HFF-Myc (cell line): ENCODE measurements at regions not wholly inside any gene's neighbourhood (a gene's known extent, or its start where the extent isn't known, plus 50 kb on each side); places are given as distances from the start of the nearest gene placed in this dataset.
"Not testable (repeated sequence)": the region's sequence is repeated elsewhere in the genome, so short reads cannot be mapped to it uniquely, and the experiment has no call there.

Experiments used
- DNase-seq: peaks from one replicate; pipeline ENCODE4 v3.0.0-alpha.2; 2011; ENCODE audit warnings: low read depth; ENCODE audit errors: extremely low read depth
- H3K4me3 ChIP-seq: replicated peaks from 2 replicates; pipeline ENCODE4 v1.5.1; 2011; ENCODE audit warnings: low read depth, mild to moderate bottlenecking, control low read depth, low read length
- CTCF ChIP-seq: IDR thresholded peaks from 2 replicates; pipeline ENCODE4 v1.5.1; 2012; ENCODE audit warnings: mild to moderate bottlenecking, low read depth, low read length, control low read depth; ENCODE audit errors: missing control alignments

GRCh38 chr10:64798297-64798696, 1277.1 kb downstream of the REEP3 start:
- H3K4me3 ChIP-seq = no peak overlapping the region
- no peak for DNase-seq
- no peak for TF ChIP-seq CTCF

GRCh38 chr10:64808233-64808632, 1287.0 kb downstream of the REEP3 start:
- not testable (repeated sequence) for DNase-seq, H3K4me3 ChIP-seq

DNA sequence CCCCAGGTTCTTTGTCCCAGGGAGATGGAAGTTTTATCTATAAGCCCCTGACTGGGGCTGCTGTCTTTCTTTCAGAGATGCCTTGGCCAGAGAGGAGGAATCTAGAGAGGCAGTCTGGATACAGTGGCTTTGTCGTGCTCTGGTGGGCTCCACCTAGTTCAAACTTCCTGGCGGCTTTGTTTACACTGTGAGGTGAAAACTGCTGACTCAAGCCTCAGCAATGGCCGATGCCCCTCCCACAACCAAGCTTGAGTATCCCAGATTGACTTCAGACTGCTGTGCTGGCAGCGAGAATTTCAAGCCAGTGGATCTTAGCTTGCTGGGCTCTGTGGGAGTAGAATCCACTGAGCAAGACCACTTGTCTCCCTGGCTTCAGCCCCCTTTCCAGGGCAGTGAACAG, 1288.8 kb downstream of the REEP3 start:
- H3K4me3 ChIP-seq, DNase-seq: not testable (repeated sequence)

- no peak for TF ChIP-seq CTCF
- no peak overlapping the region for H3K4me3 ChIP-seq
- DNase-seq = no peak
These were observed 1292.2 kb downstream of the REEP3 start for GRCh38 chr10:64813391-64813790.

GRCh38 chr10:64814201-64814600, 1293.0 kb downstream of the REEP3 start:
- no peak for TF ChIP-seq CTCF
- no peak overlapping the region for H3K4me3 ChIP-seq
- no peak for DNase-seq

- no peak overlapping the region for H3K4me3 ChIP-seq
- TF ChIP-seq CTCF = no peak
- DNase-seq = no peak
These were observed 1308.7 kb downstream of the REEP3 start for GRCh38 chr10:64829888-64830412.

GRCh38 chr10:64830869-64831268, 1309.7 kb downstream of the REEP3 start:
- no peak overlapping the region for H3K4me3 ChIP-seq
- no peak for TF ChIP-seq CTCF
- no peak for DNase-seq

DNA sequence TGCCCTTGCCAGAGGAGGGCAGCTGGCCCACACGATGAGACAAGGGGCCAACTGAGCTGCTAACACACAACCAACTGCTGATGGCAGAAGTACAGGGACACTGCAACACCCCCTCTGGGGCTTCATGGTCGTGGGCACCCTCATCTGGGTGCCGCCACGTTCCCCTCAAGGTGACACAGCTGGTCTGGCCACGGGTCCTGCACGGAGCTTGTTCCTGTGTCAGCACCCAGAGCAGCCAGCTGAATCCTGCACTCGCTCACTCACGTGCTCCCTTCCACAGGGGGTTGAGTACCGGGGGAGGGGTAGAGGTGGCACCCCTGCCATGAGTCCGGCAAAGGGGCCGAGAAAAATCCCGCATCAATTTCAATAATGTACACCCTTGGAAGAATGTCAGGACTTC, 1319.1 kb downstream of the REEP3 start:
- TF ChIP-seq CTCF = no peak
- DNase-seq = no peak
- H3K4me3 ChIP-seq = no peak overlapping the region
